Endothelial cell of umbilical vein (primary cell): ENCODE measurements at regions not wholly inside any gene's neighbourhood (a gene's known extent, or its start where the extent isn't known, plus 50 kb on each side); places are given as distances from the start of the nearest gene placed in this dataset.

Experiments
- BruUV-seq: library from RNA; stranded (reverse); fragments of 400-500 nt; replicated peaks from 2 replicates; lab custom pipeline; 2021; lab: Mats Ljungman, UMichigan
- CTCF ChIA-PET: fragments of 300-600, 350-600 bp; sonication (Branson Sonifier 250); formaldehyde crosslinking; loops from one replicate; lab custom pipeline; 2021; ENCODE audit warnings: antibody characterized with exemption, inconsistent platforms; lab: Charles Lee
- POLR2A ChIA-PET: fragments of 300-600, 350-600 bp; sonication (Branson Sonifier 250); formaldehyde crosslinking; loops from one replicate; lab custom pipeline; 2021; ENCODE audit warnings: antibody characterized with exemption, inconsistent platforms; lab: Charles Lee
- DNase-seq: peaks from one replicate; pipeline ENCODE4 v3.0.0-alpha.2; 2011; ENCODE audit warnings: low read depth, low spot score
- FAIRE-seq: peaks from 2 replicates; lab custom pipeline; 2011; peaks lifted over from hg19 to GRCh38; lab: Jason Lieb, UNC
- H2AFZ ChIP-seq: 2 replicates; pipeline ENCODE4 v1.6.0; 2012; ENCODE audit warnings: low read depth, low read length, control low read depth, inconsistent platforms
- H3K27ac ChIP-seq: 2 replicates; pipeline ENCODE4 v1.5.1; 2011; ENCODE audit warnings: low read depth, mild to moderate bottlenecking, control low read depth, low read length, moderate library complexity; ENCODE audit not compliant: insufficient read depth
- H3K27me3 ChIP-seq, 2 experiments: 2 replicates each; pipeline versions ENCODE4 v1.6.0 to v1.6.1; 2011; ENCODE audit warnings: low read length in 2 of 2, mixed read lengths in 1 of 2; ENCODE audit not compliant: control insufficient read depth in 2 of 2, insufficient read depth in 2 of 2
- H3K36me3 ChIP-seq, 2 experiments: 2 replicates in 1 of 2; 3 replicates in 1 of 2; pipeline ENCODE4 v1.5.1; 2011; ENCODE audit warnings: low read length in 2 of 2, mild to moderate bottlenecking in 1 of 2, moderate library complexity in 1 of 2; ENCODE audit not compliant: control insufficient read depth in 2 of 2, insufficient read depth in 2 of 2; ENCODE audit errors: extremely low read depth in 1 of 2
- H3K4me1 ChIP-seq: 3 replicates; pipeline ENCODE4 v1.5.1; 2011; ENCODE audit warnings: mild to moderate bottlenecking, low read length; ENCODE audit not compliant: control insufficient read depth, insufficient read depth; ENCODE audit errors: extremely low read depth
- H3K4me2 ChIP-seq: 2 replicates; pipeline ENCODE4 v1.6.1; 2011; ENCODE audit warnings: low read length, control low read depth, mixed read lengths; ENCODE audit not compliant: insufficient read depth
- H3K4me3 ChIP-seq, 3 experiments: fragments of 200-600 bp in 1 of 3; sonication (generic), shearing (Covaris generic) in 1 of 3; replicated peaks in 1 of 3; 2 replicates each; pipeline ENCODE4 v1.5.1; 2011 to 2016; ENCODE audit warnings: control low read depth in 3 of 3, low read length in 3 of 3, mild to moderate bottlenecking in 2 of 3, inconsistent platforms in 1 of 3, low read depth in 1 of 3, moderate library complexity in 1 of 3; ENCODE audit not compliant: insufficient read depth in 1 of 3
- H3K79me2 ChIP-seq: 2 replicates; pipeline ENCODE4 v1.6.0; 2012; ENCODE audit warnings: low read length, inconsistent platforms; ENCODE audit not compliant: control insufficient read depth, insufficient read depth
- H3K9ac ChIP-seq: replicated peaks from 2 replicates; pipeline ENCODE3; 2011; ENCODE audit warnings: low read length, control low read depth; ENCODE audit not compliant: insufficient read depth; ENCODE audit errors: extremely low read depth
- H3K9me1 ChIP-seq: replicated peaks from 3 replicates; pipeline ENCODE4 v1.6.0; 2011; ENCODE audit warnings: mild to moderate bottlenecking, low read length; ENCODE audit not compliant: control insufficient read depth, insufficient read depth; ENCODE audit errors: extremely low read depth
- H3K9me3 ChIP-seq: replicated peaks from 2 replicates; pipeline ENCODE4 v1.5.1; 2012; ENCODE audit warnings: low read length, inconsistent platforms; ENCODE audit not compliant: control insufficient read depth, insufficient read depth
- H4K20me1 ChIP-seq: replicated peaks from 2 replicates; pipeline ENCODE3; 2011; ENCODE audit warnings: mild to moderate bottlenecking, low read length; ENCODE audit not compliant: control insufficient read depth, insufficient read depth; ENCODE audit errors: extremely low read depth
- CTCF ChIP-seq, 2 donors: IDR thresholded peaks; 1 replicate in 1 of 2; 2 replicates in 1 of 2; pipeline ENCODE4 v1.5.1; 2011; ENCODE audit warnings: low read length in 2 of 2, mild to moderate bottlenecking in 2 of 2, moderate library complexity in 2 of 2, control low read depth in 1 of 2, inconsistent platforms in 1 of 2, low read depth in 1 of 2; ENCODE audit not compliant: insufficient read depth in 1 of 2; ENCODE audit errors: extremely low read depth in 1 of 2
- EZH2 ChIP-seq: IDR thresholded peaks from 2 replicates; pipeline ENCODE4 v1.6.1; 2012; ENCODE audit warnings: borderline replicate concordance, low read depth, mild to moderate bottlenecking, moderate library complexity, low read length, inconsistent platforms; ENCODE audit not compliant: severe bottlenecking
- FOS ChIP-seq: IDR thresholded peaks from 2 replicates; pipeline ENCODE4 v1.6.1; 2011; ENCODE audit warnings: mild to moderate bottlenecking, low read length, moderate library complexity, borderline replicate concordance; ENCODE audit not compliant: insufficient read depth
- GATA2 ChIP-seq: IDR thresholded peaks from 2 replicates; pipeline ENCODE4 v1.7.0; 2011; ENCODE audit warnings: low read depth, mild to moderate bottlenecking, moderate library complexity, mixed read lengths, low read length; ENCODE audit not compliant: insufficient read length, insufficient read depth
- JUN ChIP-seq: IDR thresholded peaks from 2 replicates; pipeline ENCODE4 v1.6.1; 2011; ENCODE audit warnings: borderline replicate concordance, low read depth; ENCODE audit not compliant: insufficient read length, insufficient read depth
- MAX ChIP-seq: IDR thresholded peaks from 2 replicates; pipeline ENCODE4 v1.6.1; 2011; ENCODE audit not compliant: insufficient read depth, insufficient read length
- MYC ChIP-seq: IDR thresholded peaks from one replicate; pipeline ENCODE4 v1.6.1; 2011; ENCODE audit warnings: mild to moderate bottlenecking, low read depth, low read length
- POLR2A ChIP-seq: IDR thresholded peaks from 2 replicates; pipeline ENCODE4 v1.6.1; 2012; ENCODE audit warnings: low read depth, mild to moderate bottlenecking, control low read depth, low read length
- POLR2AphosphoS5 ChIP-seq: IDR thresholded peaks from 2 replicates; pipeline ENCODE4 v1.6.1; 2012; ENCODE audit warnings: low read depth, mild to moderate bottlenecking, control low read depth, low read length, moderate library complexity; ENCODE audit not compliant: insufficient read depth
- dilution Hi-C: fragments of 300-500 bp; cut with MboI; formaldehyde crosslinking; loops from one replicate; pipeline ENCODE4 v1.15.0; 2019; ENCODE audit warnings: low sequenced_read_pairs; ENCODE audit not compliant: extremely low pct_ligation_motif_present
- intact Hi-C: fragments of 100-400 bp; cut with micrococcal nuclease; formaldehyde crosslinking; loops from one replicate; pipeline ENCODE4 v1.10.0; 2022

- POLR2A ChIA-PET, result no interaction called here
- no peak overlapping the region for H3K27ac ChIP-seq
- H3K36me3 ChIP-seq, result no peaks in the 10 kb centered on the region
- no peaks in the 10 kb centered on the region for H4K20me1 ChIP-seq
- no peak overlapping the region for H3K4me2 ChIP-seq
- no peaks in the 10 kb centered on the region for H3K9me3 ChIP-seq
- H2AFZ ChIP-seq, result no peak overlapping the region
- no peak overlapping the region for H3K9ac ChIP-seq
- no TSS peak for BruUV-seq
- intact Hi-C loops (no loop called here), dilution Hi-C loops (no loop called here)
- H3K4me3 ChIP-seq, result no peak overlapping the region
- no peaks in the 10 kb centered on the region for H3K9me1 ChIP-seq
- no peaks in the 10 kb centered on the region for H3K4me1 ChIP-seq
- DNase-seq, result no peak
- no peaks in the 10 kb centered on the region for H3K79me2 ChIP-seq
- CTCF ChIA-PET, result no interaction called here
- no peak for FAIRE-seq
- TF ChIP-seq POLR2AphosphoS5, result no peak
- no peak for TF ChIP-seq MAX
- TF ChIP-seq POLR2A, result no peak
- no peak for TF ChIP-seq EZH2
- TF ChIP-seq MYC, result no peak
- TF ChIP-seq FOS, result no peak
- no peak for TF ChIP-seq CTCF (IDR thresholded peaks at IDR 0.05; ENCODE audit: extremely low read depth in 1 of 2, insufficient read depth in 1 of 2, low read depth in 1 of 2, low read length in 2 of 2)
- no peak for TF ChIP-seq JUN
- TF ChIP-seq GATA2, result no peak
- H3K27me3 ChIP-seq, result no peaks in the 10 kb centered on the region
These were observed 691.9 kb downstream of the TECRL start for GRCh38 chr4:63717384-63717783.
